Suprapubic skin (tissue), 4 donors: ENCODE measurements at regions not wholly inside any gene's neighbourhood (a gene's known extent, or its start where the extent isn't known, plus 50 kb on each side); places are given as distances from the start of the nearest gene placed in this dataset.

Source experiments
- CTCF ChIP-seq, 2 donors: fragments of 200-600 bp in 1 of 2; fragments of 450-650 bp in 1 of 2; sonication (generic) in 1 of 2; IDR thresholded peaks; one replicate each; pipeline ENCODE4 v1.5.1; 2016 to 2019; ENCODE audit warnings: antibody characterized with exemption in 2 of 2, mild to moderate bottlenecking in 1 of 2, moderate library complexity in 1 of 2
- EP300 ChIP-seq: sonication (generic); formaldehyde crosslinking; IDR thresholded peaks from one replicate; pipeline ENCODE4 v1.6.1; 2017; ENCODE audit warnings: antibody characterized with exemption
- POLR2A ChIP-seq, 2 donors: fragments of 450-650 bp; IDR thresholded peaks; one replicate each; pipeline ENCODE4 v1.6.1; 2017; ENCODE audit warnings: antibody characterized with exemption in 2 of 2, mild to moderate bottlenecking in 2 of 2, moderate library complexity in 2 of 2
- POLR2AphosphoS5 ChIP-seq, 3 donors: sonication (generic); formaldehyde crosslinking; IDR thresholded peaks; one replicate each; pipeline ENCODE4 v1.6.1; 2017; ENCODE audit warnings: antibody characterized with exemption in 3 of 3

DNA sequence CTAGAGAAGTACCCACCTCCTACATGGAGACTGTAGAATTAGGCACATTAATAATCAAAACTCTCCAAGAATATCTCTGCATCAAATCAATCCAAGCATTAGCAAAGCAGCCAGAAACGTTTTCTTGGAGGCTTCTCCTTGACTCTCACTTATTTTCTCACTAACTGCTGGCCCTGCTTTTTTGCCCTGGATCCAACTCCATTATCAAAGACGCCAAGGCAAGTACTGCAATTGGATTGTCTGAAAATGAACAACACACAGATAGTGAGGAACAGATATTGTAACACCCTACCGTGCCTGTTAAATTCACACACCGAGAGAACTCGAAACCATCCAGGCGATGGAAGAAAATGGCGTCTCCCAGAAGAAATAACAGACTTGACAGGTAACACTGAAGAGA is 256.2 kb upstream of the MDFIC2 start:
- TF ChIP-seq POLR2AphosphoS5 (IDR thresholded peaks at IDR 0.05) (no peak), CTCF (IDR thresholded peaks at IDR 0.05) (no peak), POLR2A (IDR thresholded peaks at IDR 0.05) (no peak), EP300 (no peak)
